WERI-Rb-1 (cell line): ENCODE measurements at regions not wholly inside any gene's neighbourhood (a gene's known extent, or its start where the extent isn't known, plus 50 kb on each side); places are given as distances from the start of the nearest gene placed in this dataset.

Experiments
- DNase-seq: peaks from one replicate; pipeline ENCODE4 v3.0.0-alpha.2; 2020
- H3K27ac ChIP-seq: fragments of 250-450 bp; sonication (Bioruptor Pico); 2 replicates; pipeline ENCODE4 v1.5.1; 2020; ENCODE audit warnings: mild to moderate bottlenecking, moderate library complexity
- H3K27me3 ChIP-seq: fragments of 250-450 bp; sonication (Bioruptor Pico); 2 replicates; pipeline ENCODE4 v1.5.1; 2021; ENCODE audit warnings: mild to moderate bottlenecking, low read depth, moderate library complexity; ENCODE audit not compliant: insufficient read depth, severe bottlenecking
- H3K36me3 ChIP-seq: fragments of 250-450 bp; sonication (Bioruptor Pico); 2 replicates; pipeline ENCODE4 v1.5.1; 2020; ENCODE audit warnings: mild to moderate bottlenecking, moderate library complexity
- H3K4me3 ChIP-seq: 2 replicates; pipeline ENCODE4 v1.5.1; 2011; ENCODE audit warnings: low read depth, mild to moderate bottlenecking, control low read depth, low read length
- H3K9me3 ChIP-seq: fragments of 250-450 bp; sonication (Bioruptor Pico); 2 replicates; pipeline ENCODE4 v1.5.1; 2021; ENCODE audit warnings: mild to moderate bottlenecking, moderate library complexity; ENCODE audit not compliant: severe bottlenecking
- TF ChIP-seq, protein P1 (sequence below): IDR thresholded peaks from 2 replicates; pipeline ENCODE4 v1.5.1; 2011; ENCODE audit warnings: low read depth, mild to moderate bottlenecking, control low read depth, inconsistent platforms, low read length

DNA sequence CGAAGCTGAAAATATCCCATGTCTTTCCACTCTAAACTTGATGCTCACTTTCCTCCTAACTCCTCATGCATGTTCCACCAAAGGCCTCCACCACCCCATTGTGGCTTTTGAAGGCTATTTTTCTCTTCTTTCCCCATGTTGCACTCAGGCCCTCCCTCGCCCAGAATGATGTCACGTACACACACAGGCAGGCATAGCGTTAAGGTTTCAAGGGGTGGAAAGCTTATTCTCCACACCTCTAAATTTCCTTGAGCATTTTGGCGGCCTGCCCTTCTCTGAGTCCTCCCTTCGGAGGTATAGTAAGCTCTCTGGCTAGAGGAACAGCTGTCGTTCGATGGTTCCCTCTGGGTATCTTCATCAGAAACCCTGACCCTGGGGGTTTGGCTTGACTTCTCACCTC lies 673.5 kb downstream of the ACTL7B start:
- H3K27me3 ChIP-seq: no peaks in the 10 kb centered on the region
- no peak for DNase-seq
- no peaks in the 10 kb centered on the region; the same call in 1 of the 2 replicates for H3K36me3 ChIP-seq
- TF ChIP-seq, protein P1, sequence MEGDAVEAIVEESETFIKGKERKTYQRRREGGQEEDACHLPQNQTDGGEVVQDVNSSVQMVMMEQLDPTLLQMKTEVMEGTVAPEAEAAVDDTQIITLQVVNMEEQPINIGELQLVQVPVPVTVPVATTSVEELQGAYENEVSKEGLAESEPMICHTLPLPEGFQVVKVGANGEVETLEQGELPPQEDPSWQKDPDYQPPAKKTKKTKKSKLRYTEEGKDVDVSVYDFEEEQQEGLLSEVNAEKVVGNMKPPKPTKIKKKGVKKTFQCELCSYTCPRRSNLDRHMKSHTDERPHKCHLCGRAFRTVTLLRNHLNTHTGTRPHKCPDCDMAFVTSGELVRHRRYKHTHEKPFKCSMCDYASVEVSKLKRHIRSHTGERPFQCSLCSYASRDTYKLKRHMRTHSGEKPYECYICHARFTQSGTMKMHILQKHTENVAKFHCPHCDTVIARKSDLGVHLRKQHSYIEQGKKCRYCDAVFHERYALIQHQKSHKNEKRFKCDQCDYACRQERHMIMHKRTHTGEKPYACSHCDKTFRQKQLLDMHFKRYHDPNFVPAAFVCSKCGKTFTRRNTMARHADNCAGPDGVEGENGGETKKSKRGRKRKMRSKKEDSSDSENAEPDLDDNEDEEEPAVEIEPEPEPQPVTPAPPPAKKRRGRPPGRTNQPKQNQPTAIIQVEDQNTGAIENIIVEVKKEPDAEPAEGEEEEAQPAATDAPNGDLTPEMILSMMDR: no peak
- no peak overlapping the region for H3K27ac ChIP-seq
- no peaks in the 10 kb centered on the region for H3K9me3 ChIP-seq
- H3K4me3 ChIP-seq: no peak overlapping the region

DNA sequence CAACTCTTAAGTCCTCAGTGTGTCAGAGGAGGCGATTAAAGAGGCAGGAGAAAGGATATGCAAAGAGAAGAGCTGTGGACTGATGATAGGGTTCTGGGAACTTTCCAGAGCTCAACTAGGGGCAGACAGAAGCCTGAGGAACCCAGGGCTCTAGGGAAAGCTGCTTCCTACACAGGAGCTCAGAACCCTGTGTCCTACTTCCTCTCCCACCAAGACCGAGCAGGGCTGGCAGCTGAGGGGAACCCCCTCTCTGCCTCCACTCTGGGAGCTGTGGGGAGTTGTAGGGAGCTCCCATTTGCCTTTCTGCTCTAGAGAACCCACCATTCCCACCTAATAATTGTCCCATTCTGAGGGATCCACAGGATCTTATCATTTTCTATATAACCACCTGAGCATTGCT lies 674.3 kb downstream of the ACTL7B start:
- Histone ChIP-seq H3K4me3 (no peak overlapping the region), H3K27me3 (no peaks in the 10 kb centered on the region), H3K27ac (no peak overlapping the region), H3K9me3 (no peaks in the 10 kb centered on the region), H3K36me3 (no peaks in the 10 kb centered on the region; the same call in 1 of the 2 replicates)
- no peak for DNase-seq
- TF ChIP-seq, protein P1: no peak

DNA sequence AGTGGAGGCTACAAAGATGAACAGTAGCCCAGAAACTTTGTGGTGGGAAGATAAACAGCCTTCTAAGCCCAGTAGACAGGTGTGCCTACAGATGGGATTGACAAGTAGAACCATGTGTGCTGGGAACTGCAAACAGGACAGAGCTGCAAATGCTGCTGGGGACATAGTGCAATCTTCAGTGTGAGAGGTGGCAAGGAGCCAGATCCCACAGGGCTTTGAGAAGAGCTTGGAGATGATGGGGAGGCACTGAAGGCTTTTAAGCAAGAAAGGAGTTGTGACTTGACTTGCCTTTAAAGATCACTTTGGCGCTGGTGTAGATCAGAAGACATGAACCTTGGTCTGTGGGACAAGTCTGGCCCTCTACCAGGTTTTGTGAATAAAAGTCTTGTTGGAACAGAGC lies 675.2 kb downstream of the ACTL7B start:
- H3K4me3 ChIP-seq: no peak overlapping the region
- no peak for DNase-seq
- no peaks in the 10 kb centered on the region for H3K9me3 ChIP-seq
- H3K27ac ChIP-seq: no peak overlapping the region
- H3K36me3 ChIP-seq: no peaks in the 10 kb centered on the region; the same call in 1 of the 2 replicates
- TF ChIP-seq, protein P1: no peak
- H3K27me3 ChIP-seq: no peaks in the 10 kb centered on the region

GRCh38 chr9:108178318-108178717 lies 677.5 kb downstream of the ACTL7B start:
- Histone ChIP-seq H3K27me3 (no peaks in the 10 kb centered on the region), H3K36me3 (no peaks in the 10 kb centered on the region; the same call in 1 of the 2 replicates), H3K9me3 (no peaks in the 10 kb centered on the region), H3K4me3 (no peak overlapping the region), H3K27ac (no peak overlapping the region)
- TF ChIP-seq, protein P1: no peak
- DNase-seq: no peak

- Histone ChIP-seq H3K4me3 (no peak overlapping the region), H3K9me3 (no peaks in the 10 kb centered on the region), H3K27me3 (no peaks in the 10 kb centered on the region), H3K36me3 (no peaks in the 10 kb centered on the region), H3K27ac (no peak overlapping the region)
- DNase-seq: no peak
- TF ChIP-seq, protein P1: no peak
These were observed 678.8 kb upstream of the KLF4 start for GRCh38 chr9:108168236-108168850.
